ENCODE measurements at regions not wholly inside any gene's neighbourhood (a gene's known extent, or its start where the extent isn't known, plus 50 kb on each side); places are given as distances from the start of the nearest gene placed in this dataset.

DNA sequence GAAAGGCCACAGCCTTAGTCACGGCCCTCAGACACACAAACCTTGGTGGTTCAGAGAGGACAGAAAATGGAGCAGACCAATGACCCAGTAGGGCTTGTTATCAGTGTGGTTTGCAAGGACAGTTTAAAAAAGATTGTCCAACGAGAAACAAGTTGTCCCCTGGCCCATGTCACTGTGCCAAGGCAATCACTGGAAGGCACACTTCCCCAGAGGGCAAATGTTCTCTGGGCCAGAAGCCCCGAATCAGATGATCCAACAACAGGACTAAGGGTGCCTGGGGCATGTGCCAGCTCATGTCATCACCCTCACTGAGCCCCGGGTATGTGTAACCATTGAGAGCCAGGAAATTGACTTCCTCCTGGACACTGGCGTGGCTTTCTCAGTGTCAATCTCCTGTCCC is 950.1 kb upstream of the CTNND2 start:
- DNase-seq: no peak

DNA sequence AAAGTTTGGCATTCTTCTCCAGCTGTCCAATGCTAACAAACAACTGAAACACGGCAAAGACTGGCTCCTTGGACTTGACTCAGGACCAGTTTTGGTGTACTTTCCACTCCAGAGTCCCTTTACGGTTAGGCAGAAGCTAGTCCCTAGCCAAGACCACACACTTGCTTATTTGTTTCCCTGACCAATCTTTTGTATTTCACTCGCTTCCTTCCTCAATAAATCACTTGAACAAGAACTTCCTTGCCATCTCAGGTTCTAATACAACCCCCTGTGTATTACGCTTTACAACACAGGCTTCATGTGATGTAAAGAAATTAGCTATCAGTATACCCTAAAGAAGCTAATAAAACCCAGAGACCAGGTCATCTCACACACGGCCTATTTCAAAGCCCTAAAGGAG is 947.5 kb upstream of the CTNND2 start:
- no peak for DNase-seq

DNA sequence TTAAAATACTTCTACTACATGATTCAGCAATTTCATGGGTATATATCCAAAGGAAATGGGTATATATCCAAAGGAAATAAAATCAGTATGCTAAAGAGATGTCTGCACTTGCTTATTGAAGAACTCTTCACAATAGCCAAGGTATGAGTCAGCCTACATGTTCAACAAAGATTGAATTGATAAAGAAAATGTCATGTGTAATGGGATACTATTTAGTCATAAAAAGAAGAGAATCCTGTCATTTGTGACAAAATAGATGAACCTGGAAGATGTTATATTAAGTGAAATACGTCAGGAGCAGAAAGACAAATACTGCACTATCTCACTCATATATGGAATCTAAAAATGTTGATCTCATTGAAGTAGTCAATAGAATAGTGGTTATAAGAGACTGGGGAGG is 944.5 kb upstream of the CTNND2 start:
- DNase-seq: no peak

DNA sequence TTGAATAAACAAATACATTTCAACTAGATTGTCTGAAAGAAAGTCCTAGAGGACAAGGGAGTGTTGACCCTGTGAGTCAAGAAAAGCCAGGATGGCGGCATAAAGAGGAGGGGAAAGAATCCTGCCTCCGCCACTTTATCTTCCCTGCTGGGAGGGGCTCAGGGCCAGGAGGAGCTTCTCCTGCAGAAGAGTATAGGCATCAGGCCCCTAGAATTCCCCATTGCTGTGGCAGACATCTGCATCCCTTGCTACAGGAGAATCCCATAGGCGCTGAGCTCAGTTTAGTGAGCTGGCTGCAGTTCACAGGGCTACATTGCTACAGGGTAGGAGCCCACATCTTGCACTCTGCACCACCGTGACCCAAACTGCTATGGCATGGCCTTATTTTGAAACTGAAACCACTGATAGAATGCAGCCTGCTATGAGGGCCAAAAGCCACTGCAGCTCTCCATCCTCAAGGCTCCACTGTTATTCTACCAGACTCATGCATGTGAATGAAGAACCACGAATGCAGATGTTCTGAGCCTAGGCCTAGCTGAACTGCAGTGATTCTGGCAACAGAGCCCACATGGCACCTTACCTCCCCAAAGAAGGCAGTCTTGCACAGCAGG is 941.4 kb upstream of the CTNND2 start:
- no peak for DNase-seq

DNA sequence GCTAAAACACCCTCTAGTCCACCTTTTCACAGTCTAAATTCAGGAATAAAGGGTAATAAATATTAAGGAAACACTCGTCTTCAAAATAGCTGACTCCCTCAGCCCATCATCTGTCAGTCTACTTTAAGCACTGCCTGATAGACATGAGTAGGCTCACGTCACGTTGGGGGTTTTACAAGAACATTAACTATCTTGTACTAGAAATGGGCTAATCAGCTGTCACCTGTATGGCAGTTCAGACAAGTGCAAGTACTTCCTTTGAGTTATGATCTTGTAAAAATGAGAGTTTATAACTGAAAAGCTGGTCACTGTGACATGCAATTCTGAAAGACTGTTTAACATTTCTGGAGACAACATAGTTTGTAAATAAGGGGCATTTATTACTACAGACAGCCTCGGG is 936.7 kb upstream of the CTNND2 start:
- DNase-seq: no peak

DNA sequence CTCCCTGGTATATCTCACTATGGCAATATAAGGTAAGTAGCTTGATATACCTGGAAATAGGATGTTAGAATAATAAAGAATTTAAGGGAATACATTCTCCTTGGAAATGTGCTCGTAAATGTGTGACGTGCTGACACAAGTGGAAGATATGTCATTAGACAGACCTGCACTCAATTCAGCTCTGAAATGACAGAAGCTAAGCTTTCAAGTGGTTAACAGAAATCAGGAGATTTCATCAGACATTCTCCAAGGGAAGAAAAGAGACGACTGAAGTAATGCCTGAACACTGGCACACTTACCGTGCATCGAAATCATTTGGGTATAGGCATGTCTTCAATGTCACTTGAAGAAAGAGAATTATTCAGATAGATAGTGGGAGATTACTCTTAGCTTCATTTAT is 933.3 kb upstream of the CTNND2 start:
- no peak for DNase-seq

DNA sequence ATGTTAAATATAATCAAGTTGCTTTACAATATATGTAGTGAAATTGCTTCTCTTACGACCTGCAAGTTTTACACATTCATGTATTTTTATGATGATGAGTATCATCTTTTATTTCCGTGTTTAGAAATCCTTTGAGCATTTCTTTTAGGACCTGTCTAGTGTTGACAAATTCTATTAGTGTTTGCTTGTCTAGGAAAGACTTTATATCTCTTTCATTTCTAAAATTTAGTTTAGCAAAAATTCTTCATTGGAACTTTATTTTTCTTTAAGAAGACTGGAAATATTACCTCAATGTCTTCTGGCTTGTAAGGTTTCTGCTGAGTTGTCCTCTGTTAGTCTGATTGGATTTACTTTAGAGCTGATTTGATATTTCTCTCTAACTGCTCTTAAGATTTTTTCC is 920.9 kb upstream of the CTNND2 start:
- no peak for DNase-seq

DNA sequence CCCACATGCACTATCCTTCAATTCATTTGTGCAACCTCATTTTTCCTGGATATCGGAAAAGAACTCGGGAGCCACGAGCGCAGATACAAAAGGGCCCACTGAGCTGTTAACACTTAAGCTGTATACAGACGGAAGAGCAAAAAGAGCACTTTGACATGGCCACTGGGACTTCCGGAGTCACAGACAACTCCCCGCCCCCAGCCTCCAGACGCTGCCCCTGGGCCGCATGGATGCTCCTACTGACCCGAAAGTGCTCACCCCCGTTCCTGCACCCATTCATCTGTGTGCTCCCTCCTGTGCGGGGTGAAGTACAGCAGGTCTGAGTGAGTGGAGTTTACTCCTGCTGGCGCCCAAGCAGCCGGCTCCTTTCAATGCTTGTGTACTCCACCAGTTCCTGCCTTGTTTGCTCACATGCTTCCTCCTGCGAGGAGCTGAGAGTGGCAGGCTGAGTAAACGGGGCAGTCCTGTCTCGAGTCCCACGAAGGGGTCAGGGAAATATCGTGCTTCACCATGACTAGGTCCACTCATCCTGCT is 901.0 kb upstream of the CTNND2 start:
- no peak for DNase-seq

DNA sequence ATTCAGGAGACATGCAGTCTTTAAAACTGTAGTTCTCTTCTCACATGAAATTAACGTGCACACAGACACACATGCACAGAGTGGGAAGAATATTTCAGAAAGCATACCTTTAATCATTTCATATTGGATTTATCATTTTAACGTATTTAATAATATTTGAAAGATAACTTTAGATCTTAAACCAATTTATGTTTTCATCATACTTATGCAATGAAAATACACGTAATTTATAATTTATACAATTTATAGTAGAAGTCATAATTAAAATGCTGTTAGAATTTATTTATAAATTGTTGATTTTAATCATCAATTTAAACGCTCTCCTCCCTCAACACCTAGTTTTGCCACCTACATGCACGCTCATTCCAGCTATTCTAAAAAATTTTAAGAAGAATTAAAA is 894.9 kb upstream of the CTNND2 start:
- DNase-seq: no peak

DNA sequence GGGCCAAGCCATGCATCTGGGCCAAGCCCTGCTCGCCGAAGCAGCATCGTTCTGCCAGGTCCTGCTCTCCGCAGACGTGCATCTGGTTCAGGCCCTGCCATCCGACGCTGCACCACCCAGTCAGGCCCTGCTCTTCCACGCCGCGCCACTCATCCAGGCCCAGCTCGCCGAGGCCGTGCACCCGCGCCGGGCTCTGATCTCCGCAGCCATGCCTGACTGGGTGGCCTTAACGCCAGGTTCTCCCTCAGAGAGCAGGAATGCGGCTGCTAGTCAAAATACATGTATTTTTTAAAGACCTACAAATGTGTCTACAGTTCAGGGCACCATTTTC is 891.1 kb upstream of the CTNND2 start:
- no peak for DNase-seq

DNA sequence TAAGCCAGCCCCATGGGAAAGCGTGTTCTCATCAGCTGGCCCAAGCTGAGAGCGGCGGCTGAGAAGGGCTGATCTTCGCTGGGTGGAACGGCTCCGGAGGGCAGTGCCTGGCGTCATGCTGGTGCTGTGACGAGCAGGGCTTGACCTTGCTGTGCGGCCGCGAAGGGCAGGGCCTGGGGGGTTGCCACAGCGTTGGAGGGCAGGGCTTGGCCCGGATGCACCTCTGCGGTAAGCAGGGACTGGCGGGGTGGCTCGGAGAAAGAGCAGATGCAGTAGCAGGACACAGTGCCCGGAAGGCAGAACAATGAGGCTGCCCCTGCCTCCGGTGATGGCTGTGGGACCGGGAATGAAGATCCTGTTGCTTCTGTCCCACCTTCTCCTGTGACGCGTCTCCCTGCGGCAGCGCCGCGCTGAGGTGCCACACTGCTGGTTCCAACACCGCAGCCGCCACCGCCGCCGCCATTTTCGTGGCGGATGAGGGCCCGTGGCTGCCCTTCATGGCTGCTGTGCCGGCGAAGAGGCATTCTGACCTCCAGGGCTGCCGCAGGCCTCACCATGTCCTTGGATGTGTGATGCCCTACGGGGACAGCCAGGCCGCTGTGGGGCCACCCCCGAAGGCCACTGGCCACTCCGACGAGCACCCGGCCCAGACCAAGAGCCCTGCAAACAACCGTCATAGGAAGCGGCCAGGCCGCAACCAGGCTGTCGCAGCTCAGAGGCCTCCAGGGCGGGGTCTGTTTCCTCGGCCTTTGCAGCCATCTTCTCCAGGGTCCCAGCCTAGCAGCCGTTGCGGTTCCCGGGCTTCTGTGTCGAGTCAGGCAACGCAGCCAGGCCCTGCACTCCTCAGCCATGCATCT is 890.5 kb upstream of the CTNND2 start:
- no peak for DNase-seq

DNA sequence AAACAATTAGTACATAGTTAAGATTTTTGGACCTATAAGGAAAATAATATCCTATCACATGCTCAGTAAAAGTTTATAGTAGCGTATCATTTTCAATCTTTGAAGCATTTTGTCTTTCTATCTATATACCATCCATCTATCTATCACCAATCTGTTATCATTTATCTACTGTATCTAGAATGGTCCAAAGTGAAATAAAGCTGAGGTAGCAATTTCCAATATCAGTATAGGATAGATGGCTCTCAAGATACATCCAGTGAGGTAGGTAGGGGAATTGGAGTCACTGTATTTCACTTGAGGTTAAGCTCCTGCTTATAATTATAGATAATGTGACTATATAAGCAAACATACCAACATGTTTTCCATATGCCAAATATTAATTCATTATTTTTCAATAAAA is 889.1 kb upstream of the CTNND2 start:
- DNase-seq: no peak

DNA sequence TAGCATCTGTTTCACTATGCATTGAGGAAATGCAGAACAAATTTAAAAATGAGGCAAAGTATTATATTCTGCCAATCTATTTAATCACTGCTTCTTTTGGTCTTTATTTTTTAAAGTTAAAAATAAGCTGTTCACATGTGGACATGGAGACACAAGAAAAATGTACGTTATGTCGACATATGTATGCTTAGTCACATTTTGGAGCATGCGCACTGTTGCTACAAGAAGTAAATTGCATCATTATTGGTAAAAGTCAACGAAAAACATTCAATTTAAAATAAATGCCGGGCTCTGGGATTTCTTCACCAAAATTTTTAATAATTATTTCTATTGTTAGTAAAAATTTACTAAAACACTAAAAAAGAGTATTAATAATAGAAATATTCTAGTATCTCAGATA is 876.3 kb upstream of the CTNND2 start:
- no peak for DNase-seq

DNA sequence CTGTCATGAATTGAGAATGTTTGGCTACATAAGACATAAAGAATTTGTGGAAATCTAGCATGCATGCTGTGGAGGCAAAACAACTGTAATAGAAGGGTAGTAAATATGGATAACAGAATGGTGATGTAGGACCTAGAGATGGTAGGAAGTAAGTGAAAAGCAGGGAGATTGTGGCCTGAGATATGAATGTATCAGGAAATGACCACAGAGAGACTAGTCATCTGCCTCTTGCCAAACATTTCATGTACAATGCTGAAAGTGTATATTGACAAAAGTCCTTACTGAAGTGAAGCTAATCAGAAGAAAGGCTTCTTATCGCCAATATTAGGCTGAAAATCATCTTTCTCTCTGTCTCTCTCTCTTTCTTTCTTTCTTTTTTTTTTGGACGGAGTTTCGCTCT is 873.1 kb upstream of the CTNND2 start:
- DNase-seq: no peak

DNA sequence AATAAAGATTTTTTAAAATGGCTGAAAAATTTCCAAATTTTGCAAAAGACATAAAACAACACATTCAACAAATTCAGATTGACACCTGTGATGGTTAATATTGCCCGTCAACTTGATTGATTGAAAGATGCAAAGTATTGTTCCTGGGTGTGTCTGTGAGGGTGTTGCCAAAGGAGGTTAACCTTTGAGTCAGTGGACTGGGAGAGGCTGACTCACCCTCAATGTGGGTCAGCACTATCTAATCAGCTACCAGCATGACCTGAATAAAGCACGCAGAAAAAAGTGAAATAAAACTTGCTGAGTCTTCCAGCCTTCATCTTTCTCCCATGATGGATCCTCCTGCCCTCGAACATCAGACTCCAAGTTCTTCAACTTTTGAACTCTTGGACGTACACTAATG is 868.0 kb upstream of the CTNND2 start:
- no peak for DNase-seq

DNA sequence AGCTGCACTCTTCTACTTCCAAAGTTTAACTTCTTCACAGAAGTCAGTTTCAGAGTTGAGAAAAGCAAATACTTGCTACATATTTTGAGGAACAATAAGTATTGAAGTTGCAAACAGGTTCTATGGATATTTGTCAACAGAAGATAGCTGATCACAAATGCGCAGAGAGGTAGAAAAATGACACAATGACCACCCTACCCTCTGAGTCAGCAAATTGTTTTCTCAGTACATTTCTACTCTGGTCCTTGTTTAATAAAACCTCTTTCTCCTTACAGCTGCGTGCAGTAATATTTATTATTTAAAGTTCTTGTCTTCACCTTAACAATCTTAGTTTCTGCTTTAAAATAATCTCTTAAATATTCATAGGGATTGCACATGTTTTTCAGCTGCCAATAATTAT is 855.1 kb upstream of the CTNND2 start:
- DNase-seq: no peak

DNA sequence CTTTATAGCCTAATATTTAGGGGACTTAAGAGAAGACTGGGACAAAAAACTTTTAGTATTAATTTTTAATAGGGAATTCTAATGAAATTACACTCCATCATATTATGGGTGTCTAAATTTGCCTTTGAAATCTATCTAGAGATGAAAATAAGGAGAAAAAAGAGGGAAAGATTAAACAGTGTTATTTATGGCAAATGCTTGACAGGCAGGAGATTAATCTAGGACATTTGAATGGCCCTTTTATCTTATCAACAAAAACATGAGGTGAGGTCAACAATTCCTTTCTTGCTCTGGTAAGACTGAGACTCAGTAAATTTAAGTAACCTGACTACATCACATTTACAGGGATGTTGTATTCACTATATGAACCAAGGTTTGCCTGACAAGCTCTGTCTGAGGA is 852.8 kb upstream of the CTNND2 start:
- no peak for DNase-seq

DNA sequence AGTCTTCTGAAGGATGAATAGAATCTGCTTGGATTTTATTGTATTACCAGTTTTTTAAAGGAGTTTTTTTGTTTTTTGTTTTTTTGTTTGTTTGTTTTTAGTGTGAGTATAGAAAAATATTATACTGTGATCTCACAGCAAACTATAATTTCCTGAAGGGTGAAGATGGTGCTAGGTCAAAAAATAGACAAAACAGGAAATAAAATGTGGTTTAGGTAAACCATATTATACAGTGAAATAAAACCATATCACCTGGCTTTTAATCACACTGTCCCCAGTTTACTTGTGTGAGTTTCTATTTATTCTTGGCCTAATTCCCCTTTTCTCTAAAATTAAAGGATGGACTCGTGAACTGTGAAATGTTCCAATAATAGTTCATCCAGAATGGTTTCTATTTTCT is 841.3 kb upstream of the CTNND2 start:
- no peak for DNase-seq

DNA sequence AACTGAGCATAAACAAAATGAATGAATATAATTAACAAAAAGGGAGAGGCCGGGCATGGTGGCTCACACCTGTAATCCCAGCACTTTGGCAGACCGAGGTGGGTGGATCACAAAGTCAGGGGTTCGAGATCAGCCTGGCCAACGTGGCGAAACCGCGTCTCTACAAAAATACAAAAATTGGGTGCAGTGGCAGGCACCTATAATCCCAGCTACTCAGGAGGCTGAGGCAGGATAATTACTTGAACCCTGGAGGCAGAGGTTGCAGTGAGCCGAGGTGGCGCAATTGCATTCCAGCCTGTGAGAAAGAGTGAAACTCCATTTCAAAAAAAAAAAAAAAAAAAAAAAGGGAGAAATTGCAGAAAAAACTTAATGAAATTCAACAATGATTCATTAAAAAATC is 839.3 kb upstream of the CTNND2 start:
- DNase-seq: no peak

DNA sequence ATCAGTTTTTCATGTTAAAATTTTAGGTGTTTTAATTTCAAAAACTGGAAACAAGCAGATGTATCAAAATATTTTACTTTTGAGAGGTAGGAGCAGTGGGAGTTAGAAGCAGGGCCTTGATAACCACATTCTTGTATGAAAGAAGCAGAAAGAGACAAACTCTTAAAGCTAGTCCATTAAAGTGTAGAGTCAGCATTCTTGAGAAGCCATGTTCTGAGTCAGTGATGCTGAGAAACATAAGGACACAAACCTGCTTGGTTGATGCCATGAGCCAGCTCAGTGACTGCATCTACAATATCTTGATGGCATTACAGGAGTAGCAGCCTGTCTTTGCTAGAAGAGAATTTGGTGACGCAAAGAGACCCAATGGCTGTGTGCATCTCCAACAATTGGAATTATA is 826.1 kb upstream of the CTNND2 start:
- no peak for DNase-seq

DNA sequence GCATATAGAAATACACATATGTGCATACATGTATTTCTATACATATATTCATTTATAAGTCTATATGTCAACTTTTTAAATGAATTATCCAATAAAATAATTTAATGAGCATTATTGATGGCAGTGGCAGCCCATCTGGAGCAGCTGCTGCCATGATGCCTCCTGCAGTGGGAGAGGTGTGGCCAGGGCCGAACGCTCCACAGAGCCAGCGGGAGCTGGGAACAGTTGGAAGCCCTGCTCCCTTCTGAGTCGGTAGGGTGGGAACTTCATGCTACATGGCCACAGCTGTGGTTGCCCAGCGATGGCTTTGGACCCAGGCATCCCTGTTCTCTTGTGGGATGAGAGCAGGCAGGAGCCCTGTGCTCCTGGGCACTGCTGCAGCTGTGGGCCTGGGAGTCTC is 812.4 kb upstream of the CTNND2 start:
- DNase-seq: no peak

DNA sequence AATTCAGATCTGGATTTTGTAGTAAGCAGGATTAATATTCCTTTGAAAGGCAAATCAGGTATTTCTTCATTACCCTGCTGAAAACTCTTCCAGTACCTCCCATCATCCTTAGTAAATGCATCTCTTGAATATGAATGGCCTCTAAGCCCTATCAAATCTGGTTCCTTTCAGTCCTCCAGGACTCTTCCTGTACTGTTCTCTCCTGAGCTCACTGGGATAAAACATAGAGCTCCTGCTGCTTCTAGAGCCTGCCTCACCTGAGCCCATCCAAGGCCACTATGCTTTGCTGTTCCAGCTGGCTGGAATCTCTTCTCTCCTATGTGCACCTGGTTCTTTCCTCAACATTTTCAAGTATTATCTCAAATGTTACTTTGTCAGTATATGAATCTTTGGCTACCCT is 803.3 kb upstream of the CTNND2 start:
- DNase-seq: no peak

DNA sequence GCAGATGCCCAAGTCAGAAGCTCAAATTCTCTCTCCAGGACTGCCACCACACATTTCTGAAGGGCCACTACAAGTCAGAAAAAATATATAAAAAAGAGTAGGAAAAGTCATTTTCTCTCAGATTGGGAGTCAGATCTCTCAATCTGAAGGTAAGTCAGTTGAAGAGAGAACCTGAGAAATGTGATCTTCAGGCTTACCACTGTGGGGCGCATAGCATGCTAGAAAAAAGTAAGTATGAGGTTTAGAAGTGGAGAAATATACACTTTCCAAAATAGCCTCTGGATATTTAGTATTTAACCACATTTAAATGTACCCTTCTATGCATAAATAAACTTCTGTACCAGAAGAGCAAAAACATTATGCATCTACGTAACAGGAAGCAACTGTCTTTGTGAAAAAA is 800.7 kb upstream of the CTNND2 start:
- no peak for DNase-seq

DNA sequence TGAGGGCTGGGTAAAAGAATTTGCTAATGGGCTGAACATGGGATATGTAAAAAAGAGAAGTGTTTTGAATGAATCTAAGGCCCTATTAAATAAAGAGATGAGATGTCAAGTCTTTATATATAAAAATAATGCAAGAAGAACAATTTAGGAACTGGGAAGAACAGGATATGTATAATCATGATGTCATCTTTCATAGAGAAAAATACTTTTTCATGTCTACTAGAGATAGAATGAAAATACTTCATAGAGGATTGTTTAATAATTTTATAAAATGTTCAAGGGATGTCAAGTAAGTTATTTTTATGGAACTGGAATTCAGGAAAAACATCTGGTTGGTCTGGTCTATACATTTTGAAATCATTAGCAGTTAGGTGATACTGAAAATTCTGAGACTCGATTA is 799.0 kb upstream of the CTNND2 start:
- no peak for DNase-seq

DNA sequence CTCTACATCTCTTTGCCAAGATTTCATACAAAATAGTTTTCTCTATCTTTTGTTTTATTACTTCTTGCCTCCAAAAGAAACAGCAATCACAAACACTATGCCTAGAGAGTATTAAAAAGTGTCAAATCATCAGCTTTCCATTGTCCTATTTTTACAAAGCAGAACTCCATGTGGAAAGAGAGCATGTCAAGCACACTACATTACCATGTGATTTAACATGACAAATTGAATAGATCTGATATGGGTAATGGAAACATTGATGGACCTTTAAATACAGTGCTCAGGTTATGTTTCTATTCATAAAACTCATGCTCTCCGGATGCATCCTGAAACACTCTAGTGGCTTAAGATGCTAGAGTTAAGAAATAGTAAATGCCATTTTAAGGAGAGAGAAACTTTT is 791.4 kb upstream of the CTNND2 start:
- no peak for DNase-seq
